GM12874 (cell line): ENCODE measurements at regions not wholly inside any gene's neighbourhood (a gene's known extent, or its start where the extent isn't known, plus 50 kb on each side); places are given as distances from the start of the nearest gene placed in this dataset.

ENCODE experiments used
- CTCF ChIP-seq: IDR thresholded peaks from 2 replicates; pipeline ENCODE4 v1.5.1; 2011; ENCODE audit warnings: low read depth, mild to moderate bottlenecking, control low read depth, low read length, moderate library complexity; ENCODE audit not compliant: insufficient read depth

- TF ChIP-seq CTCF, result no peak
These were observed 142.6 kb downstream of the MED10 start for GRCh38 chr5:6235726-6236125.

GRCh38 chr5:6228257-6229250, 149.8 kb downstream of the MED10 start:
- no peak for TF ChIP-seq CTCF

GRCh38 chr5:6225121-6225607, 153.2 kb downstream of the MED10 start:
- no peak for TF ChIP-seq CTCF

GRCh38 chr5:6224406-6224805, 153.9 kb downstream of the MED10 start:
- TF ChIP-seq CTCF, result no peak

GRCh38 chr5:6222899-6223298, 155.4 kb downstream of the MED10 start:
- no peak for TF ChIP-seq CTCF

GRCh38 chr5:6222121-6222520, 156.2 kb downstream of the MED10 start:
- no peak for TF ChIP-seq CTCF

- TF ChIP-seq CTCF, result no peak
These were observed 157.2 kb downstream of the MED10 start for GRCh38 chr5:6221141-6221626.
